NOMO-1 treated with DMSO at 0.1 percent for 48 hours (cell line): ENCODE measurements at regions not wholly inside any gene's neighbourhood (a gene's known extent, or its start where the extent isn't known, plus 50 kb on each side); places are given as distances from the start of the nearest gene placed in this dataset.

ENCODE experiments used
- DNase-seq: peaks from one replicate; lab custom pipeline; 2025; ENCODE audit not compliant: unreplicated experiment; lab: John Stamatoyannopoulos, UW

DNA sequence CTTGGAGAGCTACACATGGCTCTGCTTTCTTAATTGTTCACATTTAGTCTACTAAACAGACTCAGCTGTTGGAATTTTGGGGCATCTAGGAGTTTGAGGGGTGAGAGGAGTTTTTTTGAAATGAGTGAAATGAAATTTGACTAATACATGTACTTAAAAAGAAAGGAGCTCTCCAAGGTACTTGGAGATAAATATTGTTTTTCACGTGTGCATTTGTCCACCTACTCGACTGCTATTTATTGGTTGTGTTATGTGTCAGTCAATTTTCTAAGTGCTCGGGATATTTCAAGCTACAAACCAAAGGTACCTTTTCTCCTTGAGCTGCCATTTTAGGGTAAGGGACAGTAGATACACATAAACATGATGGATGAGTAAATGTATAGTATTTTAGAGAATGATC, 697.0 kb downstream of the LIG4 start:
- no peak for DNase-seq

DNA sequence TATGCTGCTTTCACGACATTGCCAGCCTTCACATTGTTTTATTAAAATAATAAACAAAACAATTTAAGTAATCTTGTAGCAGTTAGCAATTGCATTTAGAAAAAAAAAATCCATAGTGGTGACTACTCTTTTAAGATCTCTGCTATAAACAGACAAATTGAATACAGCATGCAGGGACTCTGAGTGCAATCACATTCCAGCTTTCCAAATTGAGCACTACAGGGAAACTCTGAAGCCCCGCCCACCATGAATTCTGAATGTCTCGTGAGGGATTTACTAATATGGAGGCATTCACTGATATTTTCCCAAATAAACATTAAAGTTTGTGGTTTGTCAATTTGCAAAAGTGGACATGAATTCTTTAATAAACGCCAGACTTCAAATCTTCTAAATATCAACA, 698.8 kb downstream of the LIG4 start:
- DNase-seq = no peak

DNA sequence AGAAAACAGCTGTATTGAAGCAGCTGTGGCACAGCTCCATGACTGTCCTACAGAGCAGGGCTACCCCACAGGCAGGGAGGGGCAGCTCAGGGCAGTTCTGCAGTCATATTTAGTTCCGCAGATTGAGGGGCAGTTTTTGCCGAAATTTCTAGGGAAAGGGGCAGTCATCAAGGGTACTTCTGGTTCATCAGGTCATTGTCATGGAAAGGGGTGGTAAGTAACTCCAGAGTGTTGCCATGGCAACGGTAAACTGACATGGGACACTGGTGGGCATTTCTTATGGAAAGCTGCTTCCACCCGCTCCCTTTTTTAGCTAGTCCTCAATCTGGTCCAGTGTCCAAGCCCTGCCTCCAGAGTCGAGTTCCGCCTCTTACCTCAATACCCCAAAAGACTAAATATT, 702.8 kb downstream of the LIG4 start:
- no peak for DNase-seq

DNA sequence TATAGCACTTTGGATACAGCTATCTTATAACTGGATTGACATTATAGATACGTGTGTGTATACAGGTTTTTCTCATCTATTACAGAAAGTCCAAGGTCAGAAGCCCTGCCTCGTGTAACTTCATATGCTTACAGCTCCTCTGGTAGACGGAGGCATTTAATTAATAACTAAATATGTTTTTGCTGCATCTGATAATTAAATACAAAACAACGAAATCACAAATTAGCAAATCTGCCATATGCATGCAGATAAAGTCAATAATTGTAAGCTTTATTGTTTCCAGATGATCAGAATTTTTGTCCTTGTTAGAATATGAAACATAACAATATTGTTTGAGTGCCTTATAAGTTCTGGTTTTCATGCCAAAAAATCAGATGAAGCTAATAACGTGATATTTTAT, 717.7 kb downstream of the LIG4 start:
- no peak for DNase-seq

DNA sequence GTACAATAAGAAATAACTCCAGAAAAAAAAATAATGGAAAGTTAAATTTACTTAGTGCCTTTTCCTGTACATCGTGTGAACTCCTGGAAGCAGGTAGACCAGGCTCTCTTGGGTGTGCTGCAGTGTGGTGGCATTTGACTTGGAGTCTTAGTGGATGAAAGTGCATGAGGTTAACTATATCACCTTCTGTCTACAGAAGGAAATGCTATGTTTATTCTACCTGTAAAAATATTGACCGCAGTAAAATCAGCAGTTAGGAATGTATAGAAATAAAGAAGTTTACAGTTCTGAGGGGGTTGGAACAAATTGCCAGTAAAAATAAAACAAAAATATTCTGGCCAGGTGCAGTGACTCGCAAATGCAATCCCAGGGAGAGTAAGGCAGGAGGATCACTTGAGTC, 722.1 kb downstream of the LIG4 start:
- DNase-seq = no peak

DNA sequence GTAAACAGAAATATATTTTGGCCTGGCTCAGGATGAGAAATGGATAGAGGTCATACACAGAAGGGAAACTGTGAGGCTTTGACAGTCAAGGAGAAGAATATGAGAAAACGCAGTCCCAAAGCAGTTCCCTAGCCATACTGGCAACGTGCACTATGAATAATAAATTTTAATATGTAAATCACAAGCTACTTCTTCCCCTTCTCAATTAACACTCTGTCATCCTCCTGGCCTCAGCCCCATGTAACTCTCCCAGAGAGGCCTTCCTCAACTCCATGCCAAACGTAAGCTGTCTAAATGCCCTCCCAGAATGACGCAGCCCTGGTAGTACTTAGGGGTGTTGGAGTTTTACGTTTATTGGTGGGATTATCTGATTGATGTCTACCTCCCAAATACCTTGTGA, 732.6 kb downstream of the LIG4 start:
- DNase-seq = no peak

DNA sequence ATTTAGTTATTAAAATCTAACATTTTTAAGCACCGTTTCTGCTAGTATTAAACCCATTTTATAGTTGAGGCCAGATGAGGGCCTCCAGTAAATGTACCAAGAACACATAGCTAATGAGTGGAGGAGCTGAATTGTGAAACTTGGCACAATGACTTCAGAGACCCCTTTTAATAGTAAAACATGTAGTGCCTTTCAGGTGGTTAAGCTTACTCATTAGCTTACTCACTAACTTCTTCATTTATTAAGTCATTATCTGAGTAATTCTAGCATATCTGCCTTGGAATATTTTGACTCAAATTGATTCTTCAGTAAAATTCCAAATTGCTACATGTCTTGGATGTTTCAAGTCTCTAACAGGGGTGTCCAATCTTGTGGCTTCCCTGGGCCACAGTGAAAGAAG, 735.2 kb downstream of the LIG4 start:
- no peak for DNase-seq

DNA sequence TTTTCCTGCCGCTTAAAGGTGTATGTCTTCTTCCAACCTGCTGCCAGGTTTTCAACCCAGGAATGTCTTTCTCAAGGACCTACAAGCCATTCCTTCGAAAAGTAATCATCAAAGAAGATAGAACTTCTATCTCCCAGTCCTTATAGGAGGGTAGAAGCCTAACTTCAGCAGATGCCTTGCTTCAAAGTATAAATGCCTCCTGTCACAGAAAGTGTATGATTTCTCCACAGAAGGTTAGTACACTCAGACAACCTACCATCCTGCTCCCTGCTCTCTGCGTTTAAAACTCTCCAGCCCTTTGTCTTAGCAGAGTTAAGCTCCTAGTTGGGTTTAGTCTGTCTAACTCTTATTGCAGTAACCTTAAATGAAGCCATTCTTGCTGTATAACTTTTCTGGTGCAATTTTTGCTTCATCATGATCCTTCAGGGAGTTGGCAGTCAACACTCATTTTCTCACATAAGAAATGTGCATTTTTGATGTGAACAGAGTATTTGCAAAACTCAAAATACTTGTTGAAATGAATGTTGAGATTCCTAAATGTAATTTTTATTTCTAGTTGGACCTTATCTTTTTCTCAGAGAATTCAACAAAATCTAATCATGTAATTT, 737.5 kb downstream of the LIG4 start:
- DNase-seq = no peak

DNA sequence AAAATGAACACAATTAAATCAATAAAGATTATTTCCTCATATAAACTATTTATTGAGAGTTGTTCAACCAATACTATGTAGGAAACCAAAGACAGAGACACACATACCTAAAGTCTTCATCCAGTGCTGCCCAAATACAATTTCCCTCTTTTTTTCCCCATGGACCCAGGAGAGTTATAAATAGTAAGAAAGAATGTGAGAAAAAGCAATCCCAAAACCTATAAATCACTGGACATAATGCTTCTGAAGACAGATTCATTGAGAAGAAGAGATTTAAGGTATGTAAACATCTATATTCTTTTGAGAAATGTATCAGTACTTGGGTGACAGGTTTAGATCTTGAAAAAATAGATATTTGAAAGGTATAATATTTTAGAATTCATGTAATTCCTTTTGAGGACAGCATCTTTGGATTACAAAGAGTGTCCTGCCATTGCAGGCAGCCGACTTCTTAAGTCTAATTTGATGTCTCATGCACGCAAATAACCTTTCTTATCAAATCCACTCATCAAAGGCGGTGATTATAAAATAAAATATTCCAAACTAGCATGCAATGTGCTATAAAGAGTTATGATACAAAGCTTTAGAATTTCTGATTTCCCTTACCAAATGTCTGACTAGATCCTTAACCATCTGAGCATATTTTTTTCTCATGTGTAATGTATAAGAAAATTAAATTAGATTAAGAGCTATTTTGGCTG, 739.4 kb downstream of the LIG4 start:
- DNase-seq = no peak

DNA sequence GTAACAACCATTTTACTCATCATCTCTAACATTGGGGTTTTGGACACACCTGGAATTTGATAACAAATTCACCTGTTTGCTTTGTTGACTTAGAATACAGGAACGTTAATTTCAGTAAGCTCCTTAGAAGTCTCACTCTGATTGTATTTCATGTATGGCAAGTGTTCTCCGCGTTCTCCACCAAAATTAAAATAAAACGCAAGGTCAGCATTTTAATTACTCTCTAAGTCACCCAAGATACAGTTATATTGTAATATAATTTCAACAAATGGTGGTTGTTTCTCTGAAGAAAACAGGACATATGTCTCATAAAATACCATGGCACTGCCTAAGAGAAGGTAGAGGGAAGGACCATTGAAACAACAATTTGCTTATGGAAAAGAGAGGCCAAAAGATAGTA, 742.1 kb downstream of the LIG4 start:
- DNase-seq = no peak

DNA sequence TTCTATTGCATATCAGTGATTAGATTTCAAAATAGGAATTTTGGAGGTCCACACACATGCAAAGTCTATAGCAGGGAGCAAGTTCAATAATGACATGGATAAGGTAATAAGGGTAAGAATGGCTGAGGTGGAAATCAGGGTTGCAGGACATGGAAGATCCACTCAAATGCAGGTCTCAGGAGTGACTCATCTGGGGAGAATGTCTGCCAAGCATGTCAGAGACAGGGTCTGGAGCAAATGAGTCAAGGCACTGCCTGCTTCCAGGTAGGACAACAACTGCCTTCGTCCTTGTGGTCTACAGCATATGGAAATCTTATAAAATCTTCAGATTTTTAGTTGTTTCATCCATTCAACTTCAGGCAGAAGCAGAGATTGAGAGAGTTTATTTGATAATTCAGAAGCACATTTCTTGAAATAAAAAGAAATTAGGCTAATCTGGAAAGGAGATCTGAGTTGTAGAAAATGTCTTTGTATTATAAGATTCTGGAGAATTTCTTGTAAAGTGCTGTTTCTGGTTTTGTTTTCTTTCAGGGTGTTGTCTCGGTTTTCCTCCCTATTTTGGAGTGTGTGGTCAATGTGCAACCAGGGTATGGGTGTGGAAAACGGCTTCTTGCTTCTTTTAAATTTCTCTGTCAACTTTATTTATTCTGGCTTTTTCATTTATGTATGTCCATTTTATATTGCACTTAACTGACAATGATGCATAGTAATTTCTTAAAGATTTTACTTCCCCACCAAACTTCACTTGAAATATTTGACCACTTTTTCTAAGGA, 748.8 kb downstream of the LIG4 start:
- no peak for DNase-seq

DNA sequence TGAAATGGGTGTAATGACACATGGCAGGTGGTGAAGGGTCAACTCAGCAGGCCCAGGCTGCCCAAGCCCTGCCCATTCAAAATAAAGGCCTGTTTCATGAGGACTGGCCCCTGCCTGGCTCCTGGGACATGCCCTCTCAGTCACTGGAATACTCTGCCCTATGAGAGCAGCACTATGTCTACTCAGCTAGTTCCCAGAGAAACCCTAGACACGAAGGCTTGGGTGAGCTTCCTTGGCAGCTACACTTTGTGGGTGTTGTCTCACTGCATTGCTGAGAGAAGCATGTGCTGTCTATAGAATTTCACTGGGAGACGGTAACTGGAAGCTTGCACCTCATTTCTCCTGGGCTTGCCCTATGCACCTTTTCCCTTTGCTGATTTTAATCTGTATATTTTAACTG, 752.8 kb downstream of the LIG4 start:
- no peak for DNase-seq

DNA sequence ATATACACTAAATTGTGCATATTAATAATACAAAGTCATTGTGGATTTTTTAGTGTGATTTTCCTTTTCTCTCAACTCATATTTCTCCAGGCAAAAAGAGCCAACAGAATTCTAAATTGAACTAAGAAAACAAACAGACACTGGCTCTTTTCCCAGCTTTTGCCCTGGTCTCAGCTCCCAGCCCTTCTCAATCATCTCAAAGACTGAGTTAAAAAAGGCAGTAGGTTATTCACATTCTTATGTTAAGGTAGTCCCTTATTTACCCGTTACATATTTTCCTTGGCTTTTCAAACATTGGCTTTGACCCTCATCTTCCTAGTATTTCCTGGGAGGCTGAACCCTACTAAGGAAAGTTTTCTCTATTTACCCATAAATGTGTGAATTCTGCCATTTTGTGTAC, 753.6 kb downstream of the LIG4 start:
- DNase-seq = no peak

DNA sequence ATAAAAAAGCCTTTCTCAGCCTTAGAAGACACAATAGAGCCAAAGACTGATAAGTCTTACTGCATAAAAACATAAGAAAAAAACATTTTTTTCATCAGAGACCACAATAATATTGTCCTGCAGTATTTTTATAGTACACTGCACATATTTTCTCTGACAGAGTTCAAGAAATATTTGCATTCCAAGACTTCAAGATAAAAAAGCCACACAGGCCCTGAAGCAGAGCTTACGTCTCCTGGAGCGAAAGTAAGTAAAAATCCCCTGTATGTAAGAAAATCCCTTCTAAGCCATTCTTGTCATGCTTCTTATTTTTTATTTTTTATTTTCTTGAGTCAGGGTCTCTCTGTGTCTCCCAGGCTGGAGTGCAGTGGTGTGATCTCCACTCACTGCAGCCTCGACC, 755.9 kb downstream of the LIG4 start:
- no peak for DNase-seq

DNA sequence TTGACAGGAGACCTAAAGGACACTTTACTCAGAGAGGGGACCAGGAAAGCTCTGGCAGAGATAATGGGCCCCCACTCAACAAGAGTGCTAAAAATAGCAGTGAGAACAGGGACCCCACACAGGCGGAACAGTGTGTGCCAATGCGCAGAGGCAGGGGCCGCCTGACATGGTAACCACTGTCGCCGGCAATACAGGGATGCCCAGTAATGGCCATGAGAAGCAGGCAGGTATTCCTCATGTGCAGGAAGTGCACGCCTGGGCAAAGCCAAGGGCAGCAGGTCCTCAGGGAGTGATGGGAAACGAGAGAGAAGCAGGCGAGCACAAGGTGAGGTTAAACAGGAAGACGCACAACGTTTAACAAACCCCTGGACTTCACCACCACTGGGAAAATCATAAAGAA, 757.1 kb downstream of the LIG4 start:
- no peak for DNase-seq

DNA sequence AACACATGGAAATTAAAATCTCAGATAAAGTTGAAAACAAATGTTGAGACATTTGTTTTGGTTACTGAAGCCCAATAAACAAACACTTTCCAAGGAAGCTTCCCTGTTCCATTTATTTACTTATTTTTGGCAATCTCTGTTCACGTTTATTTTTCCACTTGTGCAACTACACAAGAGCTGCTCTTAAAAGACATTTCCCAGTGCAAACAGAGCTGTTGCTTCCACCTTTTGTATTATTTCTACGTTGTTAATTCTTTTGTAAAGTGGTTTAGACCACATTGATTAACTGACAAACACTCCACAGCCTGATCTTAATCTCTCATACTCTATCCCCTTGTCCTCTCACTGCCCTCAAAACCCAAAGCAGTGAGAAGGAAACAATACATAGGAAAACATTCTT, 757.6 kb downstream of the LIG4 start:
- DNase-seq = no peak

DNA sequence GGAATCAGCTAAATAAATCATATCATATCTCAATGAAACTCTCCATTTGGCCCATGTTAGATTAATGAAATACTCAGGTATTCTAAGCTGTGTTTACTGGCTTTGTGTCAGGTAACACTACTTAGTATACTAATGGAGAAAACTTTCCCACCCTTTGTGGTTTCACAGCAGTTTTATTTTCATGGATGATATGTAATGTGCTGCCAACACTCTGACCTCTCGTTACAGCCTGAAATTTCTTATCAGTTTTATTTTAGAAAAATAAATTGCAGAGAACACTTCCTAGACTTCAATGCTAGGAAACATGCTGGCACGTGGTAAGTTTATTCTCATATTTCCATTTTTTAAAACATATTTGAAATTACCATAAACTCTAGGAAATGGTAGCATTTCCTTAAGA, 758.9 kb downstream of the LIG4 start:
- no peak for DNase-seq

DNA sequence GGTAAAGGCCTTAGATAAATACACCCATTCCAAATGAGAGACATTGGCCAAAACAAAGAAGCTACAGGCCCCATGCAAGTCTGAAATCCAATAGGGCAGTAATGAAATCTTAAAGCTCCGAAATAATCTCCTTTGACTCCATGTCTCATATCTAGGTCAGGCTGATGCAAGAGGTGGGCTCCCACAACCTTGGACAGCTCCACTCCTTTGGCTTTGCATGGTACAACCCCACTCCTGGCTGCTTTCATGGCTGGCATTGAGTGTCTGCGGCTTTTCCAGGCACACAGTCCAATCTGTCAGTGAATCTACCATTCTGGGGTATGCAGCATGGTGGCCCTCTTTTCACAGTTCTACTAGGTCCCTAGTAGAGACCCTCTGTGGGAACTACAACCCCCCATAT, 762.5 kb downstream of the LIG4 start:
- DNase-seq = no peak

DNA sequence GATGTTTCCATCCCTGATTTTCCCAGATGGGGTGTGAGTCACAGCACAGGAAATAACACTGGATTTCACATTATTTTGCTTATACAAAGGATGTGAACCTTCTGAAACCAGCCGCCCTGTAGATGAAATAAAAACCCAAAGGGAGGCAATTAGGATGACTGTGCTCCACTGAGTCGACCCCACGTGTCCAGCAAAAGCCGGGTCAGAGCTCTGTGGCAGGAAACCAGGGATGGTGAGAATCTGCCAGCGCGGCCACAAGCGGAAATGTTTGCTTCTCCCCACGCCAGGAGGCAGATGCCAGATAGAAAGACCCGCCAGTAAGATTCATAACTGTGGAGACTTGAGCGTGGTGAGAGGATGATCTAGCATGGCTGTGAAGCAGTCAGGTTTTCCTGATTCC, 764.4 kb downstream of the LIG4 start:
- no peak for DNase-seq

DNA sequence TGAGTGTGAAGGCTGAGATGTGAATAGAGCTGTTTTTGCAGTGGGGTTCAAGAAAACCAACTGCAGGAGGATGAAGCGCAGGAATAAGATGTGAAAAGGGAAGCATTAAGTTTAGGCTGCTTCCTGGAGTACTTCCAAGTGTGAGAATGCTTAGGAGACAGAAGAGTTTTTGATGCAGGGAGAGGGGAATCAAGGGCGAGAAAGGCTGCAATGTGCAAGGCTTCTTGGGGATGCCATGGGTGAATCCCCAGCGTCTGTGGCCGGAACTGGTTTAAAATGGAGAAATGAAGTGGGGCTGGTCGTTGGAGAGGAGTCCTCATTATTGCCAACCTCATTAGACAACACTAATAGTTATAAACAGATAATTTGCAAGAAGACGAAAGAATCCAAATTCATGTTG, 764.9 kb downstream of the LIG4 start:
- no peak for DNase-seq

DNA sequence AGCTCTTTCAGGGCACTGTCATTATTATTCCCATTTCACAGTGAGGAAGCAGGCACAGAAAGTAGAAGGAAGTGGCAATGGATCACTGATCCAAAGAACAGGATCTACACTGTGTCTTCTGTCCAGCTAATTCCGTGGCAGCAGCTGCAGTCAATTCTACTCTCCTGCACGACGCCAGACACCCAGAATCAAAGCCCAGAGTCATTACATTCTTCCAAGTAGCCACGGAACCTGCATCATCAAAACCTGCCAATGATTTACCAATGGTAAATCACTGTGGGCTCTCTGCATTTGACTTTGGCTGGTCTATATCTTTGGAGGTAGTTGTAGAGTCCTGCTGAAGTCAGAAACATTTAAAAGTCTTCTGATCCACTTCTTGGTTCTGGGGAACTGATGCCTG, 767.7 kb downstream of the LIG4 start:
- no peak for DNase-seq

DNA sequence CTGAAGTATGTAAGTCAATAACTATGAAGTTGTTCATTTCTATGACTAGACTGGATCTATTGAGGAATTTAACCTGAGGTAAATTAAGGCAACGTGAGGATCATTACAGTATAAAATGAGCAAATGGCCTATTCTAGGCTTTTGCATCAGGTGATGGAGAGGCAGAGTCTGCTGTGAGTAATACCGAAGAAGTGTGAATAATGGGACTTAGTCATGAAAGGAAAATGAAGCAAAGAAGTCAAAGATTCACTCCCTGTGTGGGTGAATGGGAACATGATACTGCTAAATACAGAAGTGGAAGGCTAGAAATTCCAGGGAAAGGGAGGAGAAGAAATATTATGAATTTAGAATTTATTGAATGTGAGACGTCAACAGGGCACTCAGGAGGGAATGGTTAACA, 774.1 kb downstream of the LIG4 start:
- DNase-seq = no peak

DNA sequence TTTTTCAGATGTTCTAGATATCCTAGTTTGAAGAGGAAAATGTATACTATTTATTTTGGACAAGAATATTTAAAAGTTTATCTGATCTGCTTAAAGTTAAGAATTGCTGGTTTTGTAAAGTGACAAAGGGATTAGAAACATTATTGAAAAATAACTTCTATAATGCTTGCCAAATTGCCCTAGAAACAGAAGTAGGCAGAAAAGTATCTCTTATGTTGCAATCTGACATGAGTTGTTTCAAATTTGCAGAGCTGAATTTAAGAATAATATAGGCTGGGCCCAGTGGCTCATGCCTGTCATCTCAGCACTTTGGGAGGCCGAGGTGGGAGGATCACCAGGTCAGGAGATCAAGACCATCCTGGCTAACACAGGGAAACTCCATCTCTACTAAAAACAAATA, 777.1 kb downstream of the LIG4 start:
- DNase-seq = no peak
